GM12864 (cell line): ENCODE measurements at regions not wholly inside any gene's neighbourhood (a gene's known extent, or its start where the extent isn't known, plus 50 kb on each side); places are given as distances from the start of the nearest gene placed in this dataset.

Experiments
- DNase-seq: peaks from one replicate; pipeline ENCODE4 v3.0.0-alpha.2; 2011; ENCODE audit warnings: low read depth
- H3K4me3 ChIP-seq: 2 replicates; pipeline ENCODE4 v1.5.1; 2011; ENCODE audit warnings: mild to moderate bottlenecking, low read depth, low read length, control low read depth
- CTCF ChIP-seq: IDR thresholded peaks from 2 replicates; pipeline ENCODE4 v1.5.1; 2011; ENCODE audit warnings: low read depth, mild to moderate bottlenecking, moderate library complexity, low read length, control low read depth, inconsistent platforms; ENCODE audit errors: missing control alignments

- no peak overlapping the region for H3K4me3 ChIP-seq
- no peak for TF ChIP-seq CTCF
- no peak for DNase-seq
Observed at GRCh38 chr15:47484059-47484458, 233.2 kb upstream of the SEMA6D start.

DNA sequence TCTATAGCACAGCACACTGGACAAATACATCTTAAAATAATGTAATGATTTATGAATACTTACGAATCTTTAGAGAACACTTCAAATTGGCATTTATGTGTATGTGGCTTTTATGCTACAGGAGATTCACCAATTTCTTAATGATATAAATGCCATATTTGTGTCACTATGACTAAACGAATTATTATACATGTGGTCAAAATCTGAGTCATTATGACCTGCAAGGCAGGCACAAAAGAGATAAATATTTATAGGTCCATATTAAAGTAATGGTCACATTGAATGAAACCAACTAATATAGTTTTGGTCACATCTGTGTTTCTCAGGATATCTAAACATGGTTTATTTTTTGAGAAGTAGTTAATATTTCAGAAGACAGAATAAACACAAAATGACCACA lies 232.3 kb upstream of the SEMA6D start:
- no peak for DNase-seq
- H3K4me3 ChIP-seq: no peak overlapping the region
- TF ChIP-seq CTCF: no peak

GRCh38 chr15:47485419-47485818 lies 231.9 kb upstream of the SEMA6D start:
- no peak overlapping the region for H3K4me3 ChIP-seq
- no peak for DNase-seq
- TF ChIP-seq CTCF: no peak

- no peak for TF ChIP-seq CTCF
- DNase-seq: no peak
- H3K4me3 ChIP-seq: no peak overlapping the region
Observed at GRCh38 chr15:47486040-47486439, 231.3 kb upstream of the SEMA6D start.

DNA sequence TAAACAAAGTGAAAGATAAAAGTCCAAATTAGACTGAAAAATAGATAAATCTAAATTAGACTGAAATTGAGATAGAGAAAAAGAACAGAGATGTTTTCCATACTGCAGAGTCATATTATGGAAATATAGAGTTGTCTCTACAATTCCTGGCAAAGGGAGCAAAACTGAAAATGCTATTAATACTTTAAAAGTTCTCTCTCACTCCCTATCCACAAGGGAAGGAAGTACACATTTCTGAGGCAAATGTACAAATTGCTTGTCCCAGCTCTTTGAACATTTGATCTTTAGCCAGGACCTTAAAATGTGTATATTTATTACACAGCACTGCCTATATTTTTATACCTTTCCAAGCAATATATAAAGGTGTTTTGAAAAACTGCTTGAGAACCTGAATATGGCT lies 225.1 kb upstream of the SEMA6D start:
- no peak for DNase-seq
- no peak for TF ChIP-seq CTCF
- no peak overlapping the region for H3K4me3 ChIP-seq

- no peak overlapping the region for H3K4me3 ChIP-seq
- no peak for TF ChIP-seq CTCF
- DNase-seq: no peak
Observed at GRCh38 chr15:47493357-47494247, 223.7 kb upstream of the SEMA6D start.
